ENCODE measurements at regions not wholly inside any gene's neighbourhood (a gene's known extent, or its start where the extent isn't known, plus 50 kb on each side); places are given as distances from the start of the nearest gene placed in this dataset.

DNA sequence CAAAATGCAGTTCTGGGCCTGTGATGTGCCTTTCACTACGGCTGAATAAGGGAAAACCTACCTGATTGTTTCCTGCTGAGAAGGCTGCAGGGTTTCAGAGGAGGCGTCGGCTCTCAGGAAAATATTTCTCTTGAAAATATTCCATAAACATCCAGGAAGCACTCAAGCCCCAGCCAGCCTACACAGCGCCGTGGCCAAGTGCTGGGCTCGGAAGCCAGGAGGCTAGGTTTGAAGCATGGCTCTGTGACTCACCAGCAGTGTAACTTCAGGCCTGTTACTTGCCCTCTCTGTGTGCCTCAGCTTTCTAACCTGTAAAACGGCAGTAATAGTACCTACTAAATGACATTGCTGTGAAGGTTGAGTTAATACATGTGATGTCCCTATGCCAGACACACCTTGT lies 399.1 kb downstream of the GATA3 start:
- Histone ChIP-seq H3K4me1 (ENCODE audit: control insufficient read depth, extremely low read depth, insufficient read depth, low read length) (peaks cover 22% of the 10 kb centered on the region), H3K9me1 (ENCODE audit: control insufficient read depth, extremely low read depth, insufficient read depth, low read length) (no peaks in the 10 kb centered on the region), H3K36me3 (ENCODE audit: control insufficient read depth in 2 of 2, extremely low read depth in 1 of 2, insufficient read depth in 2 of 2, low read length in 2 of 2) (no peaks in the 10 kb centered on the region), H3K4me3 (ENCODE audit: control insufficient read depth in 2 of 3, extremely low read depth in 1 of 3, insufficient read depth in 2 of 3, low read depth in 1 of 3, low read length in 3 of 3) (peak overlapping the region in 2 of 3 experiments; percentile 11 to 14), H3K9me3 (ENCODE audit: control insufficient read depth, low read depth, low read length) (no peaks in the 10 kb centered on the region), H4K20me1 (ENCODE audit: control insufficient read depth, extremely low read depth, insufficient read depth, low read length) (no peaks in the 10 kb centered on the region), H2AFZ (ENCODE audit: control insufficient read depth, low read length) (peak overlapping the region; percentile 70), H3K4me2 (ENCODE audit: control insufficient read depth, extremely low read depth, insufficient read depth, low read depth, low read length) (peak overlapping the region; percentile 79), H3K9ac (ENCODE audit: control insufficient read depth, extremely low read depth, insufficient read depth, low read length) (peak overlapping the region; percentile 55), H3K27ac (ENCODE audit: control insufficient read depth, insufficient read depth, low read length) (peak overlapping the region; percentile 36), H3K79me2 (ENCODE audit: control insufficient read depth, insufficient read depth, low read length) (no peaks in the 10 kb centered on the region), H3K27me3 (ENCODE audit: control insufficient read depth, extremely low read depth, insufficient read depth, low read length) (no peaks in the 10 kb centered on the region)
- peak; percentile 99 for FAIRE-seq
- dilution Hi-C loops (cut with MboI; ENCODE audit: extremely low pct_ligation_motif_present, low sequenced_read_pairs), result no loop called here
- DNase-seq (ENCODE audit: low read depth, low spot score), result no peak
- no peak for TF ChIP-seq EZH2 (IDR thresholded peaks at IDR 0.05; ENCODE audit: low read length)
- TF ChIP-seq, protein P1, sequence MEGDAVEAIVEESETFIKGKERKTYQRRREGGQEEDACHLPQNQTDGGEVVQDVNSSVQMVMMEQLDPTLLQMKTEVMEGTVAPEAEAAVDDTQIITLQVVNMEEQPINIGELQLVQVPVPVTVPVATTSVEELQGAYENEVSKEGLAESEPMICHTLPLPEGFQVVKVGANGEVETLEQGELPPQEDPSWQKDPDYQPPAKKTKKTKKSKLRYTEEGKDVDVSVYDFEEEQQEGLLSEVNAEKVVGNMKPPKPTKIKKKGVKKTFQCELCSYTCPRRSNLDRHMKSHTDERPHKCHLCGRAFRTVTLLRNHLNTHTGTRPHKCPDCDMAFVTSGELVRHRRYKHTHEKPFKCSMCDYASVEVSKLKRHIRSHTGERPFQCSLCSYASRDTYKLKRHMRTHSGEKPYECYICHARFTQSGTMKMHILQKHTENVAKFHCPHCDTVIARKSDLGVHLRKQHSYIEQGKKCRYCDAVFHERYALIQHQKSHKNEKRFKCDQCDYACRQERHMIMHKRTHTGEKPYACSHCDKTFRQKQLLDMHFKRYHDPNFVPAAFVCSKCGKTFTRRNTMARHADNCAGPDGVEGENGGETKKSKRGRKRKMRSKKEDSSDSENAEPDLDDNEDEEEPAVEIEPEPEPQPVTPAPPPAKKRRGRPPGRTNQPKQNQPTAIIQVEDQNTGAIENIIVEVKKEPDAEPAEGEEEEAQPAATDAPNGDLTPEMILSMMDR (optimal IDR thresholded peaks at IDR 0.05 in 1 of 3, IDR thresholded peaks at IDR 0.05 in 1 of 3, conservative IDR thresholded peaks at IDR 0.05 in 1 of 3; ENCODE audit: extremely low read depth in 1 of 3, insufficient read depth in 2 of 3, low read length in 3 of 3), result peak in 1 of 3 experiments; percentile 5

DNA sequence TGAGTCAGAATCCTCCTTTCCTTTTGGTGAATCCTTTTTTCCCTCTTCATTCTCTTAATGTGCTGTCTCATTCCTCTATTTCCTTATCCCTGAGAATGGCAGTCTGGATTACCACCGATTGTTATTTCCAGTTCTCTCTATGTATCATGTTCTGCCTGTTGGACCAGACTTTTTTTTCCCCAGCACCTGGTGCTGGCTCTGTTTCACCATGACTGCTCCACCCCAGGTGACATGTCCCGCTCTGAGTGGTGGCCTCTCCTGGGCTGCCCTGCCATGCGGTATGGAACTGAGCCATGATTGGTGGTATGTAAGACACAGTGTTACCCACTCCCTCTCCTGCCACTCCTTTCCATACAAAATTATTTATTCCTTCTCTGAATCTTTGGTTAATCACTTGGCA lies 399.9 kb downstream of the GATA3 start:
- dilution Hi-C loops (cut with MboI; ENCODE audit: extremely low pct_ligation_motif_present, low sequenced_read_pairs), result no loop called here
- Histone ChIP-seq H4K20me1 (ENCODE audit: control insufficient read depth, extremely low read depth, insufficient read depth, low read length) (no peaks in the 10 kb centered on the region), H3K9ac (ENCODE audit: control insufficient read depth, extremely low read depth, insufficient read depth, low read length) (no peak overlapping the region), H3K27me3 (ENCODE audit: control insufficient read depth, extremely low read depth, insufficient read depth, low read length) (no peaks in the 10 kb centered on the region), H3K9me3 (ENCODE audit: control insufficient read depth, low read depth, low read length) (no peaks in the 10 kb centered on the region), H2AFZ (ENCODE audit: control insufficient read depth, low read length) (peak overlapping the region; percentile 60), H3K79me2 (ENCODE audit: control insufficient read depth, insufficient read depth, low read length) (no peaks in the 10 kb centered on the region), H3K4me2 (ENCODE audit: control insufficient read depth, extremely low read depth, insufficient read depth, low read depth, low read length) (peak overlapping the region; percentile 79), H3K9me1 (ENCODE audit: control insufficient read depth, extremely low read depth, insufficient read depth, low read length) (no peaks in the 10 kb centered on the region), H3K36me3 (ENCODE audit: control insufficient read depth in 2 of 2, extremely low read depth in 1 of 2, insufficient read depth in 2 of 2, low read length in 2 of 2) (no peaks in the 10 kb centered on the region), H3K4me1 (ENCODE audit: control insufficient read depth, extremely low read depth, insufficient read depth, low read length) (peaks cover 22% of the 10 kb centered on the region), H3K27ac (ENCODE audit: control insufficient read depth, insufficient read depth, low read length) (peak overlapping the region; percentile 36), H3K4me3 (ENCODE audit: control insufficient read depth in 2 of 3, extremely low read depth in 1 of 3, insufficient read depth in 2 of 3, low read depth in 1 of 3, low read length in 3 of 3) (peak overlapping the region in 1 of 3 experiments; percentile 11)
- FAIRE-seq, result peak; percentile 61
- no peak for TF ChIP-seq EZH2 (IDR thresholded peaks at IDR 0.05; ENCODE audit: low read length)
- DNase-seq (ENCODE audit: low read depth, low spot score), result no peak

DNA sequence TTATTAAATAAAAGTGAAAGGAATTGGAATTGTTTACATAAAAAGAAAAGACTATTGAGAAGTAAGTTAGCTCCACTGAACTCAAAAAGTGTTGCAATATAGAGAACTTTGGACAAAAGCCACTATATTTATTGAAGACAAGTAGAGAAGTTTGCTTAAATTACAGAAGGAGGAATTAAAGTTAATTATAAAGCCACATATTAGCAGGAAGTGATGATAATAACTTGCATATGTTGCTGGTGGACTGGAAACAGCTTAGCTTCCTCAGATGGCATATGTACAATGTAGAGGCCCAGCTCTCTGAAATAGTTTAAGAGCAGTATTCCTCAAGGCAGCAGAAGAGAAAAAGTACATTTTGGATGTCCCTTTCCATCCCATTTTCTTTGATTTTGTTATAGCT lies 400.7 kb downstream of the GATA3 start:
- Histone ChIP-seq H4K20me1 (ENCODE audit: control insufficient read depth, extremely low read depth, insufficient read depth, low read length) (no peaks in the 10 kb centered on the region), H3K9me1 (ENCODE audit: control insufficient read depth, extremely low read depth, insufficient read depth, low read length) (no peaks in the 10 kb centered on the region), H3K9ac (ENCODE audit: control insufficient read depth, extremely low read depth, insufficient read depth, low read length) (no peak overlapping the region), H3K27me3 (ENCODE audit: control insufficient read depth, extremely low read depth, insufficient read depth, low read length) (no peaks in the 10 kb centered on the region), H3K4me3 (ENCODE audit: control insufficient read depth in 2 of 3, extremely low read depth in 1 of 3, insufficient read depth in 2 of 3, low read depth in 1 of 3, low read length in 3 of 3) (peak overlapping the region in 1 of 3 experiments; percentile 11), H2AFZ (ENCODE audit: control insufficient read depth, low read length) (peak overlapping the region; percentile 60), H3K27ac (ENCODE audit: control insufficient read depth, insufficient read depth, low read length) (no peak overlapping the region), H3K4me2 (ENCODE audit: control insufficient read depth, extremely low read depth, insufficient read depth, low read depth, low read length) (peak overlapping the region; percentile 79), H3K79me2 (ENCODE audit: control insufficient read depth, insufficient read depth, low read length) (no peaks in the 10 kb centered on the region), H3K4me1 (ENCODE audit: control insufficient read depth, extremely low read depth, insufficient read depth, low read length) (peaks cover 22% of the 10 kb centered on the region), H3K9me3 (ENCODE audit: control insufficient read depth, low read depth, low read length) (no peaks in the 10 kb centered on the region), H3K36me3 (ENCODE audit: control insufficient read depth in 2 of 2, extremely low read depth in 1 of 2, insufficient read depth in 2 of 2, low read length in 2 of 2) (no peaks in the 10 kb centered on the region)
- FAIRE-seq (no peak), DNase-seq (ENCODE audit: low read depth, low spot score) (no peak)
- TF ChIP-seq EZH2 (IDR thresholded peaks at IDR 0.05; ENCODE audit: low read length), result no peak
- TF ChIP-seq, protein P1 (optimal IDR thresholded peaks at IDR 0.05 in 1 of 3, IDR thresholded peaks at IDR 0.05 in 1 of 3, conservative IDR thresholded peaks at IDR 0.05 in 1 of 3; ENCODE audit: extremely low read depth in 1 of 3, insufficient read depth in 2 of 3, low read length in 3 of 3), result no peak
- dilution Hi-C loops (cut with MboI; ENCODE audit: extremely low pct_ligation_motif_present, low sequenced_read_pairs), result no loop called here
